Suppressor macrophage (primary cell): ENCODE measurements at regions not wholly inside any gene's neighbourhood (a gene's known extent, or its start where the extent isn't known, plus 50 kb on each side); places are given as distances from the start of the nearest gene placed in this dataset.

Experiments used
- DNase-seq, 4 experiments: peaks; one replicate each; pipeline ENCODE4 v3.0.0-alpha.2; 2020 to 2022

DNA sequence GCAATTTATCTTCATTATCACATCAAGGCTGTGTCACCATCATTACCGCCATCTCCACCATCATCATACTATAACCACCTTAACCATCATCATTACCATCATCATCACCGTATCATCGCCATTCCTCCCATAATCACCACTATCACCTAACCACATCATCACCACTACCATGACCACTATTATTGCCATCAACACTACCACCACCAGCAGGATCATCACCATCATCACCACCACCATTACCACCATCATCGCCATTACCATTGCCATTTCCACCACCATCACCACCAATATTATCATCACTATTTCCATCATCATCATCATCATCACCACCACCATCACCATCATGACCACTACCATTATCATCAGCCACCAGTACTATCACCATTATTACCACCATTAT, 314.4 kb downstream of the CYP26B1 start:
- DNase-seq, result no peak

GRCh38 chr2:71832844-71833243, 314.8 kb downstream of the CYP26B1 start:
- no peak for DNase-seq

GRCh38 chr2:71832388-71832787, 315.3 kb downstream of the CYP26B1 start:
- no peak for DNase-seq

GRCh38 chr2:71831193-71831577, 316.5 kb downstream of the CYP26B1 start:
- no peak for DNase-seq

DNA sequence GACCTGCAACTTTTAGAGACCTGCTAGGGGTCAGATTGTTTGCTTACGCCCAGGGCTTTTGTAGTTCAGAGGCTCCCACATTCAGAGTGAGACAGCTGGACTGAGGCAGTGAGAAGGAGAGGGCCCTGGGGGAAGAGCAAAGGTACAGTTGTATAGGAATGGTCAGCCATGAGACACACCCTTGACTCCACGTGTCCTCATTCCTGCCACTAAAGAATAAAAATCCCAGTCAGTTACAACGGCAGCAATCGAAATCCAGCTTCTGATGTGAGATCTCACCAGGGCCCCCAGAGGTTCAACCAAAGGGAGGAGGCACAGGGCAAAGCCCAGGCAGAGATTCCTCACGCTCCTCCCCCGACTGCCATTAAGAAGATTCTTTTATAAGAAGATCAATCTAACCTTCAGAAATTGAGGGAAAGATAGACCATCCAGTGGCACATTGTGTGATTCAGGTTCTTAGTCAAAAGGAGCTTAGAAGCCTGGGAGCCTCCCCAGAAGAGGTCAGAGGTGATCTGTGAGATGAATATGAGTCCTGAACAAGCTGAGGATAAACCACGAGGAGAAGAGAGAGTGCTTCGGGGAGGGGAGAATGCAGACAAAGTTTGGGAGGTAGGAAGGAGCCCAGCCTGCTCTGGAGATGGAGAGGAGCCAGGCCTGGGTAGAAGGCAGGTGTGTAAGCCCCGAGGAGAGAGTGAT, 317.0 kb downstream of the CYP26B1 start:
- no peak for DNase-seq

DNA sequence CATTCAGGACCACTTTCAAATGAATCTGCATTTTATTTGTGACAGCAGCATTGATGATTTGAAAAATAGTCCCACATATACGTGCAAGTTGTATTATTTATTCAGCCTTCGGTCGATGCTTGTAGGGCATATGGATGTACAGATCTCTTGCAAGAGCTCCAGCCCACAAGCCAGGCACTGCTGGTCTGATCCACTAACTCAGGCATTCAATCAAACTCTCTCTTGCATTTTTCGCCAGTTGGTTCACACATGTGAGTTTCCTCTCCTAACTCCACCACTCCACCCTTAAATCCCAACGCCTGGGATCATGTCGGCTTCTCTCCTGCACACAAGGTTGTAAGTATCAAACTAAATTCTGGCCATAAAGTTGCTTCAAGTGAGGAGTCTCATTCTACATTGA, 318.7 kb downstream of the CYP26B1 start:
- DNase-seq, result no peak

GRCh38 chr2:71827973-71828372, 319.7 kb downstream of the CYP26B1 start:
- no peak for DNase-seq

DNA sequence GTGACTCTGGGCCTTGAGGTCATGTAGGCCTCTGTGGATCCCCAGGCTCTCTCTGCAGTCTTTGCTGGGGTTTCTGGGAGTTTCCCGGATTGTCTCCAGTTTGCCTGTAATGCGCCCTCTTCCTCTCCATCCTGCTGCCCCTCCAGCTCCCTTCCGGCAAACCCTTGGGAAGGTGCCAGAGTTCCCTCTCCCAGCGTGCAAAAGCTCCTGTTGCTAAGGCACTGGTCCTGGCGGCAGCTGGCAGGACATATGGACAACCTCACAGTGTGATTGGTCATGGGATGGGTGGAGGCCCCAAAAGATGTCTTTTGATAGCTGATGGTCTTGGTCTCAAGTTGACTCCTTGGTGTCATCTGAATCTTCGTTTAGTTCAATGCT, 320.1 kb downstream of the CYP26B1 start:
- DNase-seq, result no peak

GRCh38 chr2:71826826-71827523, 320.7 kb downstream of the CYP26B1 start:
- DNase-seq, result no peak

DNA sequence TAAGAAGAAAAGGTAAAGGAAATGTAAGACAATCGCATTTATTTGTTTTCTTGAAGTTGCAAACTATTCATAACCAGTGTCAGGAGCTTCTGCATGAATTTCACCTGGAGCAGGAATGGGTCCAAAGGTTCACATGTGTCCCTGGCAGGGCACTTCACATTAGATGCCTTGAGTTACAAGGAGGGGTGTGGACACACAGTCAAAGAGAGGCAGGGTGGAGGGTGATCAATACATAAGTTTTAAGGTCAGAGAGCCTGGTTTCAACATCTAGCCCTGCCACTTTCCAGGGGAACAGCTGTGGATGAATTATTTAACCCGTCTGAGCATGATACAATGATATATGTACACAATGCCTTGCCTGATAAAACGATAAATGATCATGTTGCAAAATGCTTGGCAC, 321.4 kb downstream of the CYP26B1 start:
- DNase-seq, result no peak

- no peak for DNase-seq
Measured at GRCh38 chr2:71824436-71824835, 323.2 kb downstream of the CYP26B1 start.

GRCh38 chr2:71823526-71823925, 324.1 kb downstream of the CYP26B1 start:
- DNase-seq, result no peak

DNA sequence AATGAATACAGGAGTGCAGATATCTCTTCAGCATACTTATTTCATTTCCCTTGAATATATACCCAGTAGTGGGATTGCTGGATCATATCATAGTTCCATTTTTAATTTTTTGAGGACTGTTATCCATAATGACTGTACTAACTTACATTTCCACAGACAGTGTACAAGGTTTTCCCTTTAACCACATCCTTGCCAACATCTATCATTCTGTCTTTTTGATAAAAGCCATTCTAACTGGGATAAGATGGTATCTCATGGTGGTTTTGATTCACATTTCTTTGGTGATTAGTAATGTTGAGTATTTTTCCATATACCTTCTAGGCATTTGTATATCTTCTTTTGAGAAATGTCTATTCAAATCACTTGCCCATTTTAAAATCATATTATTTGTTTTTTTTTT, 325.2 kb downstream of the CYP26B1 start:
- DNase-seq, result no peak

GRCh38 chr2:71821856-71822255, 325.8 kb downstream of the CYP26B1 start:
- DNase-seq, result no peak

- DNase-seq, result no peak
Measured at GRCh38 chr2:71816815-71817214, 330.8 kb downstream of the CYP26B1 start.

- no peak for DNase-seq
Measured at GRCh38 chr2:71815701-71816474, 331.8 kb downstream of the CYP26B1 start.

GRCh38 chr2:71814885-71815284, 332.8 kb downstream of the CYP26B1 start:
- no peak for DNase-seq

DNA sequence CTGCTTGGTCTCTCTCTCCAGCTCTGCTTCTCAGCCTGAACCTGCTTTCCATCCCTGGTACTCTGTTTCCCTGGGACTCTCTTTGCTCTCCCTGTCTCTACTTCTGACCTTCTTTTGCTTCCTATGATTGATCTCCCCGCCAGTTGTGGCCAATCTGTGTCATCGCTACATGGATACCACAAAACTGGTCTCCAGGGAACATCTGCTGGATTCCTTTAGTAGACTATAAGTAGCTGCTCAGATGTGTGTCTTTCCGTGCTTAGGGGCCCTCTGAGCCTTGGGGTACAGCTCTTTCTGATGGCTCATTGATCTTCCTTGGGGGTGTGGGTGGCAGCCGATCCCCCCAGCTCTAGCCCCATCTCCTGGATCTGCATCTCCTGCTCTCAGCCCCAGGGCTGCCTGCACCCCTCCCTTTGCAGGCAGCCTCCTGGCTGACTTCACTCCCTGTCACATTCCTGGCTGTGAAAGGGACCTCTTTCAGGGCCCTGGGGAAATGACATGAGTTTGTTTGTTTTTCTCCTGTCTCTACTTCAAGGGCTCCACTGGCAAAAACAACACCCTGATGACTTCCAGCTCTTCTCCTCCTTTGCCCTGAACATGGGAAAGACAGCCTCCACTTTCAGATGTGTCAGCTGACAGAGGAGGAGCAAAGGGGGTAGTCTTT, 333.7 kb downstream of the CYP26B1 start:
- no peak for DNase-seq

DNA sequence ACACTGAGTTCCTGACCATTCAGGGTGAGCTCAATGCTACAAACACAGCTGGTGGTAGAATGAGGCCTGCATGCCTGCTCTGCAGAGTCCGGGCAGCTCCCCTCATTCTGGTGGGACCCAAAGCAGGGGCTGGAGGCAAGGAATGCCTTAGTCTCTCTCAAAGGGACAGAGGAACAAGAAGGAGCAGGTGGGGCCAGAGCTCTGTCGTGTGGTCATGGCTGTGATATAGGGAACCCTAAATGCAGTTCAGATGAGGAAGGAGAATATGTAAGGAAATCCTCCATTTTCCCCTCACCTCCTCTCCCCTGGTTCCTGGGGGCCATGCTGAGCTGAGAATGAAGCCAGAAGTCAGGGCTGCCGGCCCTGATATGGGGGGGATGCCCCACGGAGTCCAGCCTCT, 334.3 kb downstream of the CYP26B1 start:
- no peak for DNase-seq

DNA sequence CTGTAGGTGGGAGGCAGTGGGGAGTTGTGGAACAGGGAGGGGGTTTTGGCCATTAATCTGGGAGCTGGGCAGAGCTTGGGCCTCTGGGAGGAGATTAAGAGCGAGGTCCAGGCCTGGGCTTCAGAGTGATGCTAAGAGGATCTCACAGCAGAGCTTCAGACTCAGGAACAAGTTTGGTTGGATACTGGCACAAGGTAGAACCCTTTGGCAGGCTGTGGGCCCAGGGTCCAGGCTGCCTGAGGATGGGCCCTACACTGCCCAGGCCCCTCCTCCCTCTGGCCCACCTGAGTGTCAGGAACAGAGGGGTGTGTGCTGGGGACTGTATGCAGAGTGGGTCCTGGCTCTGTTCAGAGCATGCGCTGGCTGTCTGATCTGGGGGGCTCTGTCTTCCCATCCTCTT, 334.9 kb downstream of the CYP26B1 start:
- no peak for DNase-seq

GRCh38 chr2:71811726-71812125, 335.9 kb downstream of the CYP26B1 start:
- DNase-seq, result no peak

DNA sequence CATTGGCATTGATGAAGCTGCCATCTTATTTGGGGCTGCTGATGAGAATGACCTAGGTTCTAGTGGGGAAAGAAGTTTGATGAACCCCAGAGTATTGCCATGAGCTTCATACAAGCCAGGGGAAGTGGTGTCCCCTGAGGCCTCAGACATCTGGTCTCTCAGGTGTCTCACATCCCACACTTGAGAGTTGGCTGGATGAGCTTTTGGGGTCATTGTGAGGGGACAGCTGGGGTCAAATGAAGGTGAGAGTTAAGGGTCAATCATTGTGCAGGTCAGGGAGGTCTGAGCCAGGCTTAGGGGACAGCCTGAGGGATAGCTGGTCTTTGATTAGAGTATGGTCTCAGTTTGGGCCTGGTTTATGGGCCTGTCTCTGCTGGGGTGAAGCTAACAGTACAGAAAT, 336.5 kb downstream of the CYP26B1 start:
- no peak for DNase-seq
